DOHH2 (cell line): ENCODE measurements at regions not wholly inside any gene's neighbourhood (a gene's known extent, or its start where the extent isn't known, plus 50 kb on each side); places are given as distances from the start of the nearest gene placed in this dataset.

Source experiments
- EZH2phosphoT487 ChIP-seq: fragments of 200-600 bp; sonication (generic); IDR thresholded peaks from 2 replicates; pipeline ENCODE4 v1.6.1; 2017; ENCODE audit warnings: borderline replicate concordance, mild to moderate bottlenecking, antibody characterized with exemption, low read length, moderate library complexity, mixed read lengths
- TF ChIP-seq, protein P1 (sequence below): fragments of 200-600 bp; sonication (generic); IDR thresholded peaks from one replicate; pipeline ENCODE4 v1.5.1; 2014; ENCODE audit warnings: antibody characterized with exemption, mild to moderate bottlenecking, low read depth, low read length; ENCODE audit not compliant: poor library complexity, severe bottlenecking

DNA sequence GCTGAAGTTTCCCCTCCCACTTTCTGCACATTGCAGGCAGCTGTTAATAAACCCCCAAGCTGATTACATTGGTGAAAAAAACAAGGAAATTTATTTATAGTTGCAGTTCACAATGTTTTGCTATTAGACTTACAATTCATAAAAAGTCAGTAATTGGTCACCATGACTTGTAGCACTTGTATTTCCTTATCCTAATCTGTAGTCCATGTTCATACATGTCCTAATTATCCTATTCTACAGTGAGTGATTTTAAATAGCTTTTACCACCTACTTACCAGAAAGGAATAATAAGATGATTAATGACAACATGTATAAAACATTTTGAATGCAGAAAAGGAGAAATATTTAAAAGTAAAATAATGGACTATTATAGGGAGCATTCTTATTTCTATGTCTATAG lies 760.0 kb upstream of the RIOK2 start:
- TF ChIP-seq, protein P1, sequence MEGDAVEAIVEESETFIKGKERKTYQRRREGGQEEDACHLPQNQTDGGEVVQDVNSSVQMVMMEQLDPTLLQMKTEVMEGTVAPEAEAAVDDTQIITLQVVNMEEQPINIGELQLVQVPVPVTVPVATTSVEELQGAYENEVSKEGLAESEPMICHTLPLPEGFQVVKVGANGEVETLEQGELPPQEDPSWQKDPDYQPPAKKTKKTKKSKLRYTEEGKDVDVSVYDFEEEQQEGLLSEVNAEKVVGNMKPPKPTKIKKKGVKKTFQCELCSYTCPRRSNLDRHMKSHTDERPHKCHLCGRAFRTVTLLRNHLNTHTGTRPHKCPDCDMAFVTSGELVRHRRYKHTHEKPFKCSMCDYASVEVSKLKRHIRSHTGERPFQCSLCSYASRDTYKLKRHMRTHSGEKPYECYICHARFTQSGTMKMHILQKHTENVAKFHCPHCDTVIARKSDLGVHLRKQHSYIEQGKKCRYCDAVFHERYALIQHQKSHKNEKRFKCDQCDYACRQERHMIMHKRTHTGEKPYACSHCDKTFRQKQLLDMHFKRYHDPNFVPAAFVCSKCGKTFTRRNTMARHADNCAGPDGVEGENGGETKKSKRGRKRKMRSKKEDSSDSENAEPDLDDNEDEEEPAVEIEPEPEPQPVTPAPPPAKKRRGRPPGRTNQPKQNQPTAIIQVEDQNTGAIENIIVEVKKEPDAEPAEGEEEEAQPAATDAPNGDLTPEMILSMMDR = no peak
- no peak for TF ChIP-seq EZH2phosphoT487
